T-cell (primary cell): ENCODE measurements at regions not wholly inside any gene's neighbourhood (a gene's known extent, or its start where the extent isn't known, plus 50 kb on each side); places are given as distances from the start of the nearest gene placed in this dataset.

Experiments
- ATAC-seq, 4 experiments: fragments of 200-7000 bp in 3 of 4; fragments of 150-1000 bp in 1 of 4; cut with Tn5 transposase; replicated peaks in 1 of 4; 1 replicate in 3 of 4; 2 replicates in 1 of 4; pipeline ENCODE4 v1.10.0; 2021; ENCODE audit warnings: moderate library complexity in 3 of 4, mild to moderate bottlenecking in 2 of 4, moderate number of reproducible peaks in 1 of 4
- CTCF ChIA-PET, 2 donors: fragments of 300-600 bp; sonication (Branson Sonifier 250); formaldehyde crosslinking; loops; one replicate each; lab custom pipeline; 2022; ENCODE audit warnings: antibody characterized with exemption in 2 of 2; lab: Charles Lee
- POLR2A ChIA-PET, 2 donors: fragments of 300-600 bp; sonication (Branson Sonifier 250); formaldehyde crosslinking; loops; one replicate each; lab custom pipeline; 2022; ENCODE audit warnings: antibody characterized with exemption in 2 of 2; lab: Charles Lee
- DNase-seq, 35 experiments: peaks; one replicate each; pipeline versions ENCODE4 v3.0.0 to v3.0.0-alpha.2; 2013 to 2023
- H3K27ac ChIP-seq: one replicate; pipeline ENCODE4 v1.5.1; 2013; ENCODE audit warnings: low read length
- H3K27me3 ChIP-seq, 2 experiments: replicated peaks in 1 of 2; 1 replicate in 1 of 2; 2 replicates in 1 of 2; pipeline versions ENCODE4 v1.6.1 to v1.7.0; 2013; ENCODE audit warnings: low read length in 1 of 2, mixed read lengths in 1 of 2; ENCODE audit not compliant: control insufficient read depth in 2 of 2, insufficient read depth in 2 of 2; ENCODE audit errors: extremely low read depth in 1 of 2
- H3K36me3 ChIP-seq, 2 donors: 1 replicate in 1 of 2; 2 replicates in 1 of 2; pipeline versions ENCODE4 v1.6.1 to v1.7.0; 2013; ENCODE audit warnings: low read length in 1 of 2; ENCODE audit not compliant: control insufficient read depth in 2 of 2, insufficient read depth in 1 of 2; ENCODE audit errors: extremely low read depth in 1 of 2
- H3K4me1 ChIP-seq, 2 experiments: 1 replicate in 1 of 2; 2 replicates in 1 of 2; pipeline versions ENCODE4 v1.6.1 to v1.7.0; 2013; ENCODE audit warnings: low read length in 2 of 2, mixed read lengths in 1 of 2; ENCODE audit not compliant: insufficient read depth in 2 of 2, control insufficient read depth in 1 of 2; ENCODE audit errors: extremely low read depth in 1 of 2
- H3K4me3 ChIP-seq, 2 donors: 1 replicate in 1 of 2; 2 replicates in 1 of 2; pipeline versions ENCODE4 v1.5.1 to v1.7.0; 2013; ENCODE audit warnings: mild to moderate bottlenecking in 2 of 2, low read length in 1 of 2, moderate library complexity in 1 of 2; ENCODE audit not compliant: control insufficient read depth in 1 of 2; ENCODE audit errors: extremely low read depth in 1 of 2
- H3K9me3 ChIP-seq: 2 replicates; pipeline ENCODE4 v1.7.0; 2013
- H3K27ac Mint-ChIP-seq, 2 donors: one replicate each; pipeline ENCODE4 v1.8.0; 2020 to 2021; ENCODE audit warnings: mild to moderate bottlenecking in 2 of 2, mixed read lengths in 2 of 2
- H3K27me3 Mint-ChIP-seq, 2 donors: one replicate each; pipeline ENCODE4 v1.8.0; 2021 to 2022; ENCODE audit warnings: mixed read lengths in 2 of 2
- H3K36me3 Mint-ChIP-seq: one replicate; pipeline ENCODE4 v1.8.0; 2021; ENCODE audit warnings: mixed read lengths
- H3K4me1 Mint-ChIP-seq, 3 donors: one replicate each; pipeline ENCODE4 v1.8.0; 2020 to 2022; ENCODE audit warnings: mixed read lengths in 3 of 3, mild to moderate bottlenecking in 1 of 3
- H3K4me3 Mint-ChIP-seq, 3 donors: one replicate each; pipeline ENCODE4 v1.8.0; 2020 to 2022; ENCODE audit warnings: mild to moderate bottlenecking in 3 of 3, mixed read lengths in 3 of 3, moderate library complexity in 3 of 3
- H3K9me3 Mint-ChIP-seq, 3 donors: one replicate each; pipeline ENCODE4 v1.8.0; 2020 to 2022; ENCODE audit warnings: mixed read lengths in 3 of 3
- WGBS: methylation state at CpG from one replicate; pipeline ENCODE4 v1.1.5; 2013; ENCODE audit warnings: missing lambda C conversion rate; ENCODE audit not compliant: insufficient coverage; 5-methylcytosine and 5-hydroxymethylcytosine counted together

- WGBS, result 67% methylated on average over 1 of the region's 2 CpGs
- H3K36me3 Mint-ChIP-seq, result no peaks in the 10 kb centered on the region
- Histone ChIP-seq H3K27me3 (no peaks in the 10 kb centered on the region), H3K4me3 (no peak overlapping the region), H3K9me3 (no peaks in the 10 kb centered on the region), H3K27ac (no peak overlapping the region), H3K36me3 (no peaks in the 10 kb centered on the region), H3K4me1 (no peaks in the 10 kb centered on the region)
- no peaks in the 10 kb centered on the region for H3K9me3 Mint-ChIP-seq
- H3K27me3 Mint-ChIP-seq, result peaks cover 0 to 2% of the 10 kb centered on the region in 2 donors
- H3K4me3 Mint-ChIP-seq, result no peak overlapping the region
- no peak for ATAC-seq
- no peak overlapping the region for H3K27ac Mint-ChIP-seq
- ChIA-PET CTCF (no interaction called here), POLR2A (no interaction called here)
- DNase-seq, result no peak
- H3K4me1 Mint-ChIP-seq, result no peaks in the 10 kb centered on the region
These were observed 963.5 kb upstream of the SOX9 start for GRCh38 chr17:71157297-71157696.

GRCh38 chr17:71158437-71158836, 962.4 kb upstream of the SOX9 start:
- ChIA-PET CTCF (no interaction called here), POLR2A (no interaction called here)
- no CpG with 5 or more reads among the region's 4 CpGs for WGBS
- DNase-seq, result no peak
- H3K27me3 Mint-ChIP-seq, result peaks cover 0 to 2% of the 10 kb centered on the region in 2 donors
- no peak overlapping the region for H3K27ac ChIP-seq
- H3K36me3 ChIP-seq, result no peaks in the 10 kb centered on the region
- H3K4me1 Mint-ChIP-seq, result no peaks in the 10 kb centered on the region
- H3K4me1 ChIP-seq, result no peaks in the 10 kb centered on the region
- H3K27me3 ChIP-seq, result no peaks in the 10 kb centered on the region
- H3K9me3 Mint-ChIP-seq, result no peaks in the 10 kb centered on the region
- H3K36me3 Mint-ChIP-seq, result no peaks in the 10 kb centered on the region
- no peak for ATAC-seq
- no peak overlapping the region for H3K4me3 ChIP-seq
- no peak overlapping the region for H3K4me3 Mint-ChIP-seq
- H3K27ac Mint-ChIP-seq, result no peak overlapping the region
- H3K9me3 ChIP-seq, result no peaks in the 10 kb centered on the region

GRCh38 chr17:71163121-71163812, 957.6 kb upstream of the SOX9 start:
- H3K27ac ChIP-seq, result no peak overlapping the region
- WGBS, result 100% methylated on average over 1 of the region's 6 CpGs
- Mint-ChIP-seq H3K27me3 (peaks cover 0 to 2% of the 10 kb centered on the region in 2 donors), H3K4me3 (no peak overlapping the region), H3K4me1 (no peaks in the 10 kb centered on the region), H3K9me3 (no peaks in the 10 kb centered on the region), H3K36me3 (no peaks in the 10 kb centered on the region), H3K27ac (no peak overlapping the region)
- ATAC-seq, result no peak
- no peaks in the 10 kb centered on the region for H3K36me3 ChIP-seq
- H3K4me3 ChIP-seq, result no peak overlapping the region
- no peaks in the 10 kb centered on the region for H3K4me1 ChIP-seq
- no peaks in the 10 kb centered on the region for H3K9me3 ChIP-seq
- POLR2A ChIA-PET, result interaction anchor here in 1 of 2 donors (0.6 kb wide), 1 partner anchor 1449 kb away, joined by 4 read pairs; no protein-coding TSS in a partner anchor
- DNase-seq, result no peak
- no peaks in the 10 kb centered on the region for H3K27me3 ChIP-seq
- CTCF ChIA-PET, result no interaction called here

DNA sequence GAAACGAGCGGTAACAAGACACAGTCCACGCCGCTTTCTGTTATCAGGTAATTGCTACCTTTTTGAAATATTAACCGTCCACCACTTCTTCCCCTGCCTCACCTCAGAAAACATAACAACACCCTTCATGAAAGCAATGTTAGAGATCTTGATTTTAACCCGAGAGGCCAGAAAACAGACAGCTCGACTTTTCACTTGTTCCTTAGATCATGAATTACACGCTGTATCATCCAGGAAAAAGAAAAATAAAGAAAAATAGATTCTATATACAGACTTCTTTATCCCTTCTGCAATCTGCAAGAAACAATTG, 957.1 kb upstream of the SOX9 start:
- ChIA-PET CTCF (no interaction called here), POLR2A (no interaction called here)
- Mint-ChIP-seq H3K4me3 (no peak overlapping the region), H3K27me3 (peaks cover 0 to 2% of the 10 kb centered on the region in 2 donors), H3K27ac (no peak overlapping the region), H3K9me3 (peaks cover 0 to 2% (median 0%) of the 10 kb centered on the region in 3 donors), H3K36me3 (no peaks in the 10 kb centered on the region), H3K4me1 (no peaks in the 10 kb centered on the region)
- ATAC-seq (no peak), DNase-seq (no peak)
- no peak overlapping the region for H3K4me3 ChIP-seq
- 92% methylated on average over 5 of the region's 8 CpGs for WGBS
- H3K4me1 ChIP-seq, result no peaks in the 10 kb centered on the region
- no peak overlapping the region for H3K27ac ChIP-seq
- H3K9me3 ChIP-seq, result no peaks in the 10 kb centered on the region
- H3K27me3 ChIP-seq, result no peaks in the 10 kb centered on the region
- no peaks in the 10 kb centered on the region for H3K36me3 ChIP-seq

GRCh38 chr17:71164561-71164960, 956.3 kb upstream of the SOX9 start:
- ChIA-PET POLR2A (no interaction called here), CTCF (no interaction called here)
- no peaks in the 10 kb centered on the region for H3K36me3 ChIP-seq
- no CpG with 5 or more reads among the region's 3 CpGs for whole genome bisulfite sequencing
- Mint-ChIP-seq H3K36me3 (no peaks in the 10 kb centered on the region), H3K4me1 (no peaks in the 10 kb centered on the region), H3K27me3 (peaks cover 0 to 2% of the 10 kb centered on the region in 2 donors), H3K9me3 (peaks cover 0 to 2% (median 0%) of the 10 kb centered on the region in 3 donors), H3K27ac (no peak overlapping the region), H3K4me3 (no peak overlapping the region)
- no peak for ATAC-seq
- H3K4me3 ChIP-seq, result no peak overlapping the region
- no peaks in the 10 kb centered on the region for H3K9me3 ChIP-seq
- H3K27ac ChIP-seq, result no peak overlapping the region
- no peak for DNase-seq
- H3K27me3 ChIP-seq, result no peaks in the 10 kb centered on the region
- H3K4me1 ChIP-seq, result no peaks in the 10 kb centered on the region

DNA sequence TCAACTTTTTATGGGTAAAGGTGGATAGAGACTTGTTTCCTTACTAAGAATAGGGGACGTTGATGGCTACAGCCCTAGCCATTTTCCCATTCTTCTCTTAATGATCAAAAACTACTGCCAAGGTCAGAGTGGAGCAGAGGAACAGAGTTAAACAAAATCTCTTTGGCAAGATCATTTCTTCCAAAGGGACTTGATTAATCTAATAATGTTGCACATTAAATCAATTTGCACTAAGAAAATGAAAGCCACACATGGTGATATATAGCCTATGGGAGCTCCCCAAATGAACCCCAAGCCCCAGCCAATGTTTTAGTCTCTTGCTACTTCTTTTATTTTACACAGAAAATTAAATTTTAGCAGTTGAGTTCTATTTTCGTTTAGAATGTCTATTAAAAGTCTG, 954.5 kb upstream of the SOX9 start:
- POLR2A ChIA-PET, result no interaction called here

More for the DNA sequence above, 954.5 kb upstream of the SOX9 start:
- no peak for DNase-seq
- H3K9me3 Mint-ChIP-seq, result peaks cover 0 to 2% (median 0%) of the 10 kb centered on the region in 3 donors
- ATAC-seq, result no peak
- H3K4me3 Mint-ChIP-seq, result no peak overlapping the region
- no CpG with 5 or more reads among the region's 2 CpGs for WGBS
- no peaks in the 10 kb centered on the region for H3K36me3 Mint-ChIP-seq
- peaks cover 0 to 2% of the 10 kb centered on the region in 2 donors for H3K27me3 Mint-ChIP-seq
- no peaks in the 10 kb centered on the region for H3K9me3 ChIP-seq
- no peaks in the 10 kb centered on the region for H3K4me1 ChIP-seq
- no peaks in the 10 kb centered on the region for H3K4me1 Mint-ChIP-seq
- no peaks in the 10 kb centered on the region for H3K27me3 ChIP-seq
- CTCF ChIA-PET, result no interaction called here
- no peak overlapping the region for H3K4me3 ChIP-seq
- no peak overlapping the region for H3K27ac Mint-ChIP-seq
- H3K27ac ChIP-seq, result no peak overlapping the region
- no peaks in the 10 kb centered on the region for H3K36me3 ChIP-seq
